HUES64 (cell line): ENCODE measurements at regions not wholly inside any gene's neighbourhood (a gene's known extent, or its start where the extent isn't known, plus 50 kb on each side); places are given as distances from the start of the nearest gene placed in this dataset.

Experiments used
- H3K27ac ChIP-seq: 2 replicates; pipeline ENCODE4 v1.7.0; 2013; ENCODE audit warnings: low read depth, low read length, inconsistent platforms
- H3K27me3 ChIP-seq: 2 replicates; pipeline ENCODE4 v1.6.1; 2013; ENCODE audit warnings: mild to moderate bottlenecking, low read length; ENCODE audit not compliant: insufficient read depth
- H3K36me3 ChIP-seq: 2 replicates; pipeline ENCODE4 v1.6.1; 2013; ENCODE audit warnings: mild to moderate bottlenecking, low read length; ENCODE audit not compliant: insufficient read depth
- H3K4me1 ChIP-seq: 2 replicates; pipeline ENCODE4 v1.6.1; 2013; ENCODE audit warnings: mild to moderate bottlenecking, low read length, moderate library complexity; ENCODE audit not compliant: insufficient read depth
- H3K4me3 ChIP-seq: 2 replicates; pipeline ENCODE4 v1.5.1; 2013; ENCODE audit warnings: mild to moderate bottlenecking, low read length, moderate library complexity
- H3K9ac ChIP-seq: 2 replicates; pipeline ENCODE4 v1.6.1; 2013; ENCODE audit warnings: mild to moderate bottlenecking, low read depth, low read length
- H3K9me3 ChIP-seq: 2 replicates; pipeline ENCODE4 v1.6.1; 2013; ENCODE audit warnings: low read depth, low read length; ENCODE audit not compliant: insufficient read depth
- WGBS: fragments of 150-250, 120-280 bp; methylation state at CpG from one replicate; pipeline ENCODE4 v1.1.7; 2013; ENCODE audit warnings: missing lambda C conversion rate; 5-methylcytosine and 5-hydroxymethylcytosine counted together

DNA sequence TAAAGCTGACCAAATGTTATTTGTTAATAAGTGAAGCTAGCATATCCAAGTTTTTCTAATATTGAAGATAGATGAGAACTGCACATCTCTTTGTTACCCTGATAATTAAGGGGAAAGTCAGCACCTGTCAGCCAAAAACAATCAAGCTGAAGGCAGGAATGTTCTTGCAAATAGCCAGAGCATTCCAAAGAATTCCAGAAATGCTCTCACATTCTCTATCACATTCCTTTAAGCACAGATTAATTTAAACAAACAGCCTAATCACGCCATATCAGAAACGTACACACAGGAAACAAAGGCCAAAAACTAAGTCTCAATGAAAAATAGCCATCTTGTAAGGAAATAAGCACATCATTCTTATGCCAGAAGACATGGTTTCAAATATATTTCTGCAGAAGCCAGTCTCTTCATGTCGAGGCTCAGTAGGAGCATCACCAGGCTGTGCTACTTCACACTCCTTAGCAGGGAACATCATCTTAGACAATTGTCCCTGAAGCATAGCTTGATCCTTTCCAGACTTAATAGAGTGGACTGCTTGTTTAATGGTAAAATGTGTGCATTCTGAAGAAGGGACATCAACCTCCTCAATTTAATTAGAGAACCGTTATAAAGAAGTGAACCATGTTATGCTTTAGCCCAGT, 252.9 kb upstream of the TTC29 start:
- no peak overlapping the region for H3K4me3 ChIP-seq
- WGBS, result 62% methylated on average over 4 of the region's 4 CpGs
- H3K9ac ChIP-seq, result no peak overlapping the region
- H3K27ac ChIP-seq, result peak overlapping the region; percentile 58
- H3K36me3 ChIP-seq, result no peaks in the 10 kb centered on the region
- no peaks in the 10 kb centered on the region for H3K9me3 ChIP-seq
- H3K4me1 ChIP-seq, result peaks cover 29% of the 10 kb centered on the region
- H3K27me3 ChIP-seq, result no peaks in the 10 kb centered on the region

DNA sequence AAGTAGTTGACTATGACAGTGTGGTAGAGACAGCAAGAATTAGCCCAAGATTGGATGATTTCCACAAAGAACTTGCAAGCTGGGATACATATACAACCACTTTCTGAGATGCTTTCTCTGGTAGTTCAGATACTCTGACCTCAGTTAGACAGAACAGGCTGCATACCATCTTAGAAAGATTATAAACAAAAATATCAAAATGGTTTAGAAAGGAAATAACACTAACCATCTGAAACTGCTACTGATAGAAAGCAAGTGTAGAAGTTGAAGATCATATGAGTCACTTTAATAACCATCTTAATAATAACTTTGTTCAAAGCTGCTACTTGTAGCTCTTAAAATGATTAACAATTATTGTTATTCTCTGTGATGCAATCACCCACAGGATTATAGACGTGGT, 255.4 kb upstream of the TTC29 start:
- H3K36me3 ChIP-seq, result no peaks in the 10 kb centered on the region
- no CpG with 5 or more reads among the region's 1 CpG for WGBS
- no peaks in the 10 kb centered on the region; the same call in 1 of the 2 replicates for H3K9me3 ChIP-seq
- H3K4me1 ChIP-seq, result peaks cover 29% of the 10 kb centered on the region
- H3K27me3 ChIP-seq, result no peaks in the 10 kb centered on the region
- H3K9ac ChIP-seq, result no peak overlapping the region
- no peak overlapping the region for H3K27ac ChIP-seq
- H3K4me3 ChIP-seq, result no peak overlapping the region

DNA sequence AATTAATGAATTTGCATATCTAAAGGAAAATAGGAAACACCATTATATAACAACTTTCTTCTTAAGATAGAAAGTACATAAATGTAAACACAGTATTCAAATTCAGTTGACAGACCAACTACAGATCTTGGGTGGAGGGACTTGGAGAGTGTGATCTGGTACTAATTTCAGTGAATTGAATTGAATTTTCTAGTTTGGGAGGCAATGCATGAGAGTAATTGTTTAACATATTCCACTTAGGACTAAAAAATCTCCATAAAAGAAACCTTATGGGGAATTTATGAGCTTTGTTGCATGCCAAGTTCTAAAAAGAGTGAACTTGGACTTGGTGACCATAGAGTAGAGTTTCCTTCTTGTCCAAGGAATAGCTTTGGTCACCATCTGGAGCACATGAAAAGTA, 261.1 kb upstream of the TTC29 start:
- Histone ChIP-seq H3K27ac (no peak overlapping the region), H3K36me3 (no peaks in the 10 kb centered on the region), H3K4me1 (no peaks in the 10 kb centered on the region), H3K27me3 (no peaks in the 10 kb centered on the region), H3K9me3 (no peaks in the 10 kb centered on the region; the same call in 1 of the 2 replicates), H3K9ac (no peak overlapping the region), H3K4me3 (no peak overlapping the region)

- no peak overlapping the region for H3K4me3 ChIP-seq
- no peaks in the 10 kb centered on the region for H3K27me3 ChIP-seq
- no peaks in the 10 kb centered on the region; the same call in 1 of the 2 replicates for H3K9me3 ChIP-seq
- H3K9ac ChIP-seq, result no peak overlapping the region
- WGBS, result 95% methylated on average over 1 of the region's 1 CpG
- no peak overlapping the region for H3K27ac ChIP-seq
- H3K36me3 ChIP-seq, result no peaks in the 10 kb centered on the region
- no peaks in the 10 kb centered on the region for H3K4me1 ChIP-seq
Observed at GRCh38 chr4:147207911-147208310, 262.2 kb upstream of the TTC29 start.

DNA sequence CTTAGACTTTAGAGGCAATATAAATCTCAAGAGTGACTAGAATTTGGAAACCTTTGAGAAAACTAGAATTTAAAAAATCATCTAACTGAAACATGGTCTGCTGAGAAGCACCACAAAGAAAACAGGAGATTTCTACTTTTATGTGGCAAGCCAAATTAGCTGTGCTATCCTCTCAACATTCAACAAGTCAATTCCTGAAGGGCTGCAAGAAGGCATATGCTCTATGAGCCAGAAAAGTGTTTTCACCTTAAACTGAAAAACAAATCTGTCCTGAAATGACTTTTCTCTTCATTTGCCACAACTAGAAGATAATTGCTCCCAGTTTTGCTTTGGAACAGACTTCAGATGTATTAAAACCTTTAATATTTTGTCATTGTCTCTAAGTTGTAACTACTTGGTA, 263.2 kb upstream of the EDNRA start:
- Histone ChIP-seq H3K9ac (no peak overlapping the region), H3K9me3 (no peaks in the 10 kb centered on the region), H3K36me3 (no peaks in the 10 kb centered on the region), H3K4me1 (no peaks in the 10 kb centered on the region), H3K27me3 (no peaks in the 10 kb centered on the region), H3K4me3 (no peak overlapping the region), H3K27ac (no peak overlapping the region)

DNA sequence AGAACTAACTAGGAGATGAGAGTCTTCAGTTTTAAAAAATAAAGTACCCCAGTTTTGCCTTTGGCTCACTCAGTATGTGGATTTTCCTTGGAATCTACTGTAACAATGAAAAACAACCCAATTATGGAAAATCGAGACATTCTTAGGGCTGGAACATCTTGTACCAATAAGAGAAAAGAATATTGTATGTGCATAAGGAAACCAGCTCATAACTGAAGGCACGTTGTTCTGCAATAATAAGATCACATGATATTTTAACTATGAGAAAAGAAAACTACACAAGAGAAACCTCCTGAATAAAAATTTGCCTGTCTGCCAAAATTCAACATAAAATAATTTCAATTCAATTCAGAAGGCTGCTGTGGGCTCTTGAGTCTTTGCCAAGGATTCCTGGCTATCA, 261.8 kb upstream of the EDNRA start:
- H3K36me3 ChIP-seq, result no peaks in the 10 kb centered on the region
- H3K9ac ChIP-seq, result no peak overlapping the region
- no peaks in the 10 kb centered on the region for H3K27me3 ChIP-seq
- WGBS, result no CpG with 5 or more reads among the region's 2 CpGs
- H3K9me3 ChIP-seq, result no peaks in the 10 kb centered on the region
- H3K27ac ChIP-seq, result no peak overlapping the region
- no peak overlapping the region for H3K4me3 ChIP-seq
- H3K4me1 ChIP-seq, result no peaks in the 10 kb centered on the region

GRCh38 chr4:147220833-147221232, 260.1 kb upstream of the EDNRA start:
- no peaks in the 10 kb centered on the region for H3K4me1 ChIP-seq
- no peak overlapping the region for H3K4me3 ChIP-seq
- H3K27me3 ChIP-seq, result no peaks in the 10 kb centered on the region
- 80% methylated on average over 1 of the region's 1 CpG for WGBS
- H3K9me3 ChIP-seq, result no peaks in the 10 kb centered on the region
- no peaks in the 10 kb centered on the region for H3K36me3 ChIP-seq
- H3K9ac ChIP-seq, result no peak overlapping the region
- no peak overlapping the region for H3K27ac ChIP-seq

DNA sequence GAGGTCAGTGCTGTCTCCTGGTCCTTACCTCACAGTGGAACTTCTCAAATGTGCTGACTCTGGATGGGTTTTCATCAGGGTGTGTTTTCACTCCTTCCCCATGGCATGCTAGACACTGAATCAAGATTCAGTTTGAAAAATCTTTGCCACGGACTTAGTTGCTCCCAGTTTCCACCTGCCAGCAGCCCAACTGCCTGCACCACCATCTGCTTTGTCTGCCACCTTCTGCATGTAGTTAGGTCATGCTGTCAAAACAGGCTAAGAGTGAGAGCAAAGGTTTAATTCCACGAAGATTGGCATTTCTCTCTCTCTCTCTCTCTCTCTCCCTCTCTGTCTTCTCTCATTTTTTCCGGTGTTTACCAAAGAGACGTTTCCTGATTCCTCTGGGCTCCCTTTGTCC, 258.0 kb upstream of the EDNRA start:
- Histone ChIP-seq H3K27ac (no peak overlapping the region), H3K9me3 (no peaks in the 10 kb centered on the region), H3K4me1 (no peaks in the 10 kb centered on the region), H3K27me3 (no peaks in the 10 kb centered on the region), H3K4me3 (no peak overlapping the region), H3K36me3 (no peaks in the 10 kb centered on the region), H3K9ac (no peak overlapping the region)
- WGBS, result 89% methylated on average over 4 of the region's 4 CpGs

DNA sequence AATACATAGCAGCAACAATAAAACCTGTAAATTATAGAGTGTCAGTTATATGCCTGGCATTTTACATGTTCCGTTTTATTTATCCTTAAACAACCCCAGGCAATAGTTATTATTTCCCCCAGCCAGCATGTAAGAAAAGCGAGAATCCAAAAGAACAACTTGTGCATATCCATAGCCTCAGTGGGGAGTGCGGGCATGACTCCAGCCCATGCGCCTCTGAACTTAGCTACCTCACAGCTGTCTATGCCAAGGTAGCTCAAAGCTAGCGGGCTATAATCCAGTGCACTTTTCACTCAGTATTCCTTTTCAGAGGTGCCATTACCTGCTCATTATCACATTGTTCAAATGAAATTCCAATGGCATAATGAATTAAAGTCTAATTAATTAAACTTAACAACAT, 257.3 kb upstream of the EDNRA start:
- 97% methylated on average over 5 of the region's 5 CpGs for WGBS
- no peaks in the 10 kb centered on the region for H3K36me3 ChIP-seq
- H3K9ac ChIP-seq, result no peak overlapping the region
- no peaks in the 10 kb centered on the region for H3K4me1 ChIP-seq
- no peaks in the 10 kb centered on the region for H3K27me3 ChIP-seq
- no peak overlapping the region for H3K4me3 ChIP-seq
- H3K9me3 ChIP-seq, result no peaks in the 10 kb centered on the region
- H3K27ac ChIP-seq, result no peak overlapping the region

DNA sequence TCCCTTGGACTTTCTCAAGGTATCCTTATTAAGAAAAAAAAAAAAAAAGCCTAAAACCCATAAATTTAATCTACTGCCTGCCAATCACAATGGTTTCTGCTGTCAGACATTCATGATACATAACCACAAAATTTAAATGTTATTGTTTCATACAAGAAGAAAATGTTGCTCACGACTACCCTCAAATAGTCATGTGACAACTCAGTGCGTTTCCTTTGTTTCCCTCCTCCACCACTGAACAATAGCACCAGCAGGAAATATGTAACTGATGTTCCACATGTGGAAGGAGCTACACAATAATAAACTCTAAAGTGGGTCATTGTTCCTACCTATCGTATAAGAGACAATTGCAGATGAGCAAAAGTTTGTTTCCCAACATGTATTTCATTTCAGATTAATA, 244.1 kb upstream of the EDNRA start:
- no peak overlapping the region for H3K4me3 ChIP-seq
- no peak overlapping the region for H3K27ac ChIP-seq
- H3K27me3 ChIP-seq, result no peaks in the 10 kb centered on the region
- H3K36me3 ChIP-seq, result no peaks in the 10 kb centered on the region
- H3K9ac ChIP-seq, result no peak overlapping the region
- no peaks in the 10 kb centered on the region for H3K9me3 ChIP-seq
- no peaks in the 10 kb centered on the region for H3K4me1 ChIP-seq
- 88% methylated on average over 3 of the region's 3 CpGs for WGBS

- WGBS, result no CpG with 5 or more reads among the region's 1 CpG
- Histone ChIP-seq H3K9me3 (no peaks in the 10 kb centered on the region), H3K4me3 (no peak overlapping the region), H3K9ac (no peak overlapping the region), H3K27ac (no peak overlapping the region), H3K36me3 (no peaks in the 10 kb centered on the region), H3K27me3 (no peaks in the 10 kb centered on the region), H3K4me1 (no peaks in the 10 kb centered on the region)
Observed at GRCh38 chr4:147244786-147245185, 236.1 kb upstream of the EDNRA start.

DNA sequence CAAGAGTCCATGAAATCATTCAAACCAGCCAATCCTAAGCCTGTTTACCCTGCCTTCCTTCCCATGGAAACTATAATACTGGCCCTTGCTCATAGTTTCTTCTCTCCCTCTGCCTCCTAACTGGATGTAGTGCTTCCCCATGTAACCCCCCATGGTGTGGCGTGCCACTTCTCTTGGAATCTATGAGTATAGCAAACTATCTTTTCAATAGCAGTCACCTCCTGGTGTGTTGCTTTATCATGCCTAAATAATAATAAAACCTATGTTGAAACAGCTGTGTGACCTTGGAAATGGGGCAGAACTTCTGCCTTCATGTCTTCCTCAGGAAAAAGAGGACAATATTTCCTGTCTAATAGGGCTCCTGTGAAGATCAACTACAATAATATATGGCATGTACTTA, 234.8 kb upstream of the EDNRA start:
- Histone ChIP-seq H3K9ac (no peak overlapping the region), H3K27me3 (no peaks in the 10 kb centered on the region), H3K4me1 (no peaks in the 10 kb centered on the region), H3K27ac (no peak overlapping the region), H3K4me3 (no peak overlapping the region), H3K9me3 (no peaks in the 10 kb centered on the region), H3K36me3 (no peaks in the 10 kb centered on the region)
- WGBS, result 86% methylated on average over 1 of the region's 1 CpG
